Naive thymus-derived CD8-positive, alpha-beta T cell (primary cell): ENCODE measurements at regions not wholly inside any gene's neighbourhood (a gene's known extent, or its start where the extent isn't known, plus 50 kb on each side); places are given as distances from the start of the nearest gene placed in this dataset.
"Not testable (repeated sequence)": the region's sequence is repeated elsewhere in the genome, so short reads cannot be mapped to it uniquely, and the experiment has no call there.

Experiments
- ATAC-seq, 2 donors: fragments of 150-1000 bp; cut with Tn5 transposase in 1 of 2; sonication (Bioruptor Pico), chemical (Tn5 transposase) in 1 of 2; 1 replicate in 1 of 2; 2 replicates in 1 of 2; pipeline ENCODE4 v1.10.0; 2021; ENCODE audit warnings: mild to moderate bottlenecking in 2 of 2, moderate library complexity in 2 of 2
- POLR2A ChIA-PET: fragments of 350-600 bp; sonication (Branson Sonifier 250); formaldehyde crosslinking; loops from one replicate; lab custom pipeline; 2021; ENCODE audit warnings: antibody characterized with exemption; lab: Charles Lee
- DNase-seq, 10 donors: peaks; one replicate each; pipeline versions ENCODE4 v3.0.0 to v3.0.0-alpha.2; 2020 to 2022
- H3K27ac Mint-ChIP-seq, 10 donors: one replicate each; pipeline ENCODE4 v1.8.0; 2020 to 2022; ENCODE audit warnings: mild to moderate bottlenecking in 10 of 10, mixed read lengths in 10 of 10, moderate library complexity in 4 of 10, inconsistent platforms in 1 of 10
- H3K27me3 Mint-ChIP-seq, 5 donors: one replicate each; pipeline ENCODE4 v1.8.0; 2021 to 2022; ENCODE audit warnings: mixed read lengths in 5 of 5
- H3K36me3 Mint-ChIP-seq, 3 donors: one replicate each; pipeline ENCODE4 v1.8.0; 2020 to 2022; ENCODE audit warnings: mixed read lengths in 3 of 3, mild to moderate bottlenecking in 2 of 3, inconsistent platforms in 1 of 3
- H3K4me1 Mint-ChIP-seq, 4 donors: one replicate each; pipeline ENCODE4 v1.8.0; 2021 to 2022; ENCODE audit warnings: mixed read lengths in 4 of 4
- H3K4me3 Mint-ChIP-seq, 10 donors: one replicate each; pipeline ENCODE4 v1.8.0; 2020 to 2022; ENCODE audit warnings: mild to moderate bottlenecking in 10 of 10, mixed read lengths in 10 of 10, moderate library complexity in 6 of 10, inconsistent platforms in 1 of 10
- H3K9me3 Mint-ChIP-seq, 9 donors: one replicate each; pipeline ENCODE4 v1.8.0; 2020 to 2022; ENCODE audit warnings: mixed read lengths in 9 of 9, mild to moderate bottlenecking in 3 of 9, inconsistent platforms in 1 of 9, moderate library complexity in 1 of 9

- Mint-ChIP-seq H3K36me3 (no peaks in the 10 kb centered on the region), H3K27me3 (peaks cover 2 to 10% (median 5%) of the 10 kb centered on the region in 5 donors)
Measured at GRCh38 chr5:158055111-158055501, 196.2 kb upstream of the CLINT1 start.

GRCh38 chr5:158054223-158055110, 195.5 kb upstream of the CLINT1 start:
- POLR2A ChIA-PET = no interaction called here
- H3K9me3 Mint-ChIP-seq = peaks cover 0 to 2% (median 0%) of the 10 kb centered on the region in 9 donors
- no peak overlapping the region for H3K4me3 Mint-ChIP-seq
- H3K36me3 Mint-ChIP-seq = no peaks in the 10 kb centered on the region
- no peaks in the 10 kb centered on the region for H3K4me1 Mint-ChIP-seq
- DNase-seq (no peak), ATAC-seq (no peak)
- H3K27ac Mint-ChIP-seq = peak overlapping the region in 1 of 10 donors; percentile 37
- peaks cover 0 to 10% (median 6%) of the 10 kb centered on the region in 5 donors for H3K27me3 Mint-ChIP-seq

More at GRCh38 chr5:158055111-158055501, 196.2 kb upstream of the CLINT1 start:
- ATAC-seq (no peak), DNase-seq (no peak)
- POLR2A ChIA-PET = no interaction called here
- Mint-ChIP-seq H3K27ac (peak overlapping the region in 1 of 10 donors; percentile 37), H3K4me3 (no peak overlapping the region), H3K4me1 (no peaks in the 10 kb centered on the region), H3K9me3 (no peaks in the 10 kb centered on the region)

GRCh38 chr5:158051036-158051435, 192.1 kb upstream of the CLINT1 start:
- Mint-ChIP-seq H3K27ac (no peak overlapping the region), H3K36me3 (no peaks in the 10 kb centered on the region), H3K4me1 (no peaks in the 10 kb centered on the region), H3K27me3 (peaks cover 0 to 13% (median 6%) of the 10 kb centered on the region in 5 donors), H3K4me3 (no peak overlapping the region), H3K9me3 (peaks cover 0 to 2% (median 0%) of the 10 kb centered on the region in 9 donors)
- ATAC-seq (no peak), DNase-seq (no peak)
- POLR2A ChIA-PET = no interaction called here

- DNase-seq (no peak), ATAC-seq (no peak)
- no peak overlapping the region for H3K27ac Mint-ChIP-seq
- peaks cover 0 to 19% (median 9%) of the 10 kb centered on the region in 5 donors for H3K27me3 Mint-ChIP-seq
- no peaks in the 10 kb centered on the region for H3K4me1 Mint-ChIP-seq
- POLR2A ChIA-PET = no interaction called here
- H3K4me3 Mint-ChIP-seq = no peak overlapping the region
- peaks cover 0 to 2% (median 0%) of the 10 kb centered on the region in 9 donors for H3K9me3 Mint-ChIP-seq
- no peaks in the 10 kb centered on the region for H3K36me3 Mint-ChIP-seq
Measured at GRCh38 chr5:158050421-158050820, 191.5 kb upstream of the CLINT1 start.

GRCh38 chr5:158049459-158049858, 190.5 kb upstream of the CLINT1 start:
- ATAC-seq = no peak
- H3K4me1 Mint-ChIP-seq = no peaks in the 10 kb centered on the region
- peaks cover 0 to 2% (median 0%) of the 10 kb centered on the region in 9 donors for H3K9me3 Mint-ChIP-seq
- peaks cover 0 to 19% (median 9%) of the 10 kb centered on the region in 5 donors for H3K27me3 Mint-ChIP-seq
- no peak overlapping the region for H3K27ac Mint-ChIP-seq
- H3K36me3 Mint-ChIP-seq = no peaks in the 10 kb centered on the region
- POLR2A ChIA-PET = no interaction called here
- H3K4me3 Mint-ChIP-seq = no peak overlapping the region
- DNase-seq = no peak

- Mint-ChIP-seq H3K36me3 (no peaks in the 10 kb centered on the region), H3K27me3 (peaks cover 0 to 23% (median 5%) of the 10 kb centered on the region in 5 donors), H3K27ac (no peak overlapping the region), H3K4me3 (no peak overlapping the region), H3K4me1 (no peaks in the 10 kb centered on the region), H3K9me3 (peaks cover 0 to 3% (median 0%) of the 10 kb centered on the region in 9 donors)
- no peak for ATAC-seq
- DNase-seq = no peak
- POLR2A ChIA-PET = no interaction called here
Measured at GRCh38 chr5:158045696-158046095, 186.8 kb upstream of the CLINT1 start.

GRCh38 chr5:158039911-158040347, 181.0 kb upstream of the CLINT1 start:
- POLR2A ChIA-PET = no interaction called here

GRCh38 chr5:158039441-158039840, 180.5 kb upstream of the CLINT1 start:
- POLR2A ChIA-PET = no interaction called here
- no peaks in the 10 kb centered on the region for H3K4me1 Mint-ChIP-seq
- H3K27me3 Mint-ChIP-seq = peaks cover 2 to 13% (median 9%) of the 10 kb centered on the region in 5 donors
- DNase-seq (no peak), ATAC-seq (no peak)
- H3K9me3 Mint-ChIP-seq = peaks cover 7 to 28% (median 15%) of the 10 kb centered on the region in 9 donors
- H3K36me3 Mint-ChIP-seq = peaks cover 0 to 20% (median 6%) of the 10 kb centered on the region in 3 donors
- H3K4me3 Mint-ChIP-seq = no peak overlapping the region
- no peak overlapping the region for H3K27ac Mint-ChIP-seq

More at GRCh38 chr5:158039911-158040347, 181.0 kb upstream of the CLINT1 start:
- Mint-ChIP-seq H3K4me1 (no peaks in the 10 kb centered on the region), H3K27ac (no peak overlapping the region), H3K9me3 (peaks cover 2 to 23% (median 10%) of the 10 kb centered on the region in 9 donors), H3K36me3 (peaks cover 0 to 15% (median 1%) of the 10 kb centered on the region in 3 donors), H3K27me3 (peaks cover 0 to 8% (median 5%) of the 10 kb centered on the region in 5 donors), H3K4me3 (no peak overlapping the region)
- DNase-seq (no peak), ATAC-seq (no peak)

- DNase-seq, POLR2A ChIA-PET, H3K27ac Mint-ChIP-seq, ATAC-seq, H3K4me3 Mint-ChIP-seq, H3K4me1 Mint-ChIP-seq: not testable (repeated sequence)
- Mint-ChIP-seq H3K36me3 (peaks cover 0 to 26% (median 9%) of the 10 kb centered on the region in 3 donors), H3K27me3 (peaks cover 4 to 27% (median 11%) of the 10 kb centered on the region in 5 donors), H3K9me3 (peaks cover 9 to 39% (median 16%) of the 10 kb centered on the region in 9 donors)
Measured at GRCh38 chr5:158036983-158037595, 178.1 kb upstream of the CLINT1 start.

GRCh38 chr5:158034586-158034985, 175.6 kb upstream of the CLINT1 start:
- DNase-seq, POLR2A ChIA-PET, H3K4me1 Mint-ChIP-seq, H3K27ac Mint-ChIP-seq, ATAC-seq, H3K4me3 Mint-ChIP-seq: not testable (repeated sequence)
- peaks cover 0 to 27% (median 9%) of the 10 kb centered on the region in 3 donors for H3K36me3 Mint-ChIP-seq
- H3K9me3 Mint-ChIP-seq = peaks cover 9 to 39% (median 16%) of the 10 kb centered on the region in 9 donors
- peaks cover 6 to 42% (median 15%) of the 10 kb centered on the region in 5 donors for H3K27me3 Mint-ChIP-seq

GRCh38 chr5:158033724-158034123, 174.8 kb upstream of the CLINT1 start:
- DNase-seq (no peak), ATAC-seq (no peak)
- POLR2A ChIA-PET = no interaction called here
- Mint-ChIP-seq H3K4me3 (no peak overlapping the region), H3K27ac (no peak overlapping the region), H3K27me3 (peaks cover 6 to 42% (median 14%) of the 10 kb centered on the region in 5 donors), H3K4me1 (no peaks in the 10 kb centered on the region), H3K9me3 (peaks cover 9 to 39% (median 16%) of the 10 kb centered on the region in 9 donors), H3K36me3 (peaks cover 0 to 27% (median 9%) of the 10 kb centered on the region in 3 donors)

GRCh38 chr5:158033076-158033475, 174.1 kb upstream of the CLINT1 start:
- no peak for ATAC-seq
- Mint-ChIP-seq H3K27ac (no peak overlapping the region), H3K36me3 (peaks cover 0 to 22% (median 9%) of the 10 kb centered on the region in 3 donors), H3K4me3 (no peak overlapping the region), H3K4me1 (no peaks in the 10 kb centered on the region), H3K27me3 (peaks cover 6 to 42% (median 14%) of the 10 kb centered on the region in 5 donors), H3K9me3 (peaks cover 9 to 33% (median 16%) of the 10 kb centered on the region in 9 donors)
- DNase-seq = no peak
- POLR2A ChIA-PET = no interaction called here

- no peak for ATAC-seq
- POLR2A ChIA-PET = no interaction called here
- Mint-ChIP-seq H3K27me3 (peaks cover 6 to 42% (median 14%) of the 10 kb centered on the region in 5 donors), H3K4me1 (no peaks in the 10 kb centered on the region), H3K27ac (no peak overlapping the region), H3K4me3 (no peak overlapping the region), H3K9me3 (peaks cover 9 to 29% (median 16%) of the 10 kb centered on the region in 9 donors), H3K36me3 (peaks cover 0 to 20% (median 9%) of the 10 kb centered on the region in 3 donors)
- DNase-seq = no peak
Measured at GRCh38 chr5:158032246-158032645, 173.3 kb upstream of the CLINT1 start.
